ENCODE measurements at regions not wholly inside any gene's neighbourhood (a gene's known extent, or its start where the extent isn't known, plus 50 kb on each side); places are given as distances from the start of the nearest gene placed in this dataset.

DNA sequence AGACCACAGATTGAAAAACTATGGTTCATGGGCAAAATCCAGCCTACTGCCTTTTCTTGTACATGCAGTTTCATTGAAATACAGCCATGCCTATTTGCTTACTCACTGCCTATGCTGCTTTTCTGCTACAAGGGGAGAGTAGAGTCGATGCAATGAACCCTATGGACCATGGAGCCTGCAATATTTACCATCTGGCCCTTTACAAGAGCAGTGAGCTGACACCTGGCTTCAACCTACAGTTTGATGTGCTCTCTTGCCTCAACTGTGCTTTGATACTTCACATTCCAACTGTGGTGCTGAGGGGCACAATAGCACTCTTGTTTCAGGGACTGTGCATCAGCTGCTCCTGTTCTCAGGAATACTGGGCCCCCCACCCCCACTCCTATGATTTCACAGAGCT is 239.5 kb upstream of the SORL1-AS1 start:
- no peak overlapping the region for H3K27ac ChIP-seq (ENCODE audit: low read depth in 1 of 2, low read length in 2 of 2)
- Mint-ChIP-seq H3K27ac (no peak overlapping the region), H3K27me3 (peaks cover 30% of the 10 kb centered on the region), H3K9me3 (no peaks in the 10 kb centered on the region), H3K4me3 (no peak overlapping the region), H3K36me3 (ENCODE audit: low read depth) (no peaks in the 10 kb centered on the region), H3K4me1 (ENCODE audit: low read depth) (no peaks in the 10 kb centered on the region)
- ChIA-PET POLR2A (no interaction called here), CTCF (no interaction called here)
- H3K27me3 ChIP-seq (ENCODE audit: control insufficient read depth in 1 of 2, insufficient read depth in 2 of 2, low read length in 2 of 2): no peaks in the 10 kb centered on the region
- H3K36me3 ChIP-seq (ENCODE audit: insufficient read depth, low read length): no peaks in the 10 kb centered on the region
- intact Hi-C loops (cut with DNase I, micrococcal nuclease): no loop called here
- TF ChIP-seq, protein P1, sequence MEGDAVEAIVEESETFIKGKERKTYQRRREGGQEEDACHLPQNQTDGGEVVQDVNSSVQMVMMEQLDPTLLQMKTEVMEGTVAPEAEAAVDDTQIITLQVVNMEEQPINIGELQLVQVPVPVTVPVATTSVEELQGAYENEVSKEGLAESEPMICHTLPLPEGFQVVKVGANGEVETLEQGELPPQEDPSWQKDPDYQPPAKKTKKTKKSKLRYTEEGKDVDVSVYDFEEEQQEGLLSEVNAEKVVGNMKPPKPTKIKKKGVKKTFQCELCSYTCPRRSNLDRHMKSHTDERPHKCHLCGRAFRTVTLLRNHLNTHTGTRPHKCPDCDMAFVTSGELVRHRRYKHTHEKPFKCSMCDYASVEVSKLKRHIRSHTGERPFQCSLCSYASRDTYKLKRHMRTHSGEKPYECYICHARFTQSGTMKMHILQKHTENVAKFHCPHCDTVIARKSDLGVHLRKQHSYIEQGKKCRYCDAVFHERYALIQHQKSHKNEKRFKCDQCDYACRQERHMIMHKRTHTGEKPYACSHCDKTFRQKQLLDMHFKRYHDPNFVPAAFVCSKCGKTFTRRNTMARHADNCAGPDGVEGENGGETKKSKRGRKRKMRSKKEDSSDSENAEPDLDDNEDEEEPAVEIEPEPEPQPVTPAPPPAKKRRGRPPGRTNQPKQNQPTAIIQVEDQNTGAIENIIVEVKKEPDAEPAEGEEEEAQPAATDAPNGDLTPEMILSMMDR (IDR thresholded peaks at IDR 0.05): no peak
- DNase-seq: no peak
- ATAC-seq (ENCODE audit: poor library complexity): no peak
- H3K9me3 ChIP-seq (ENCODE audit: control insufficient read depth in 1 of 2, insufficient read depth in 1 of 2, low read length in 2 of 2): no peaks in the 10 kb centered on the region
- H3K4me3 ChIP-seq (ENCODE audit: low read length): no peak overlapping the region
- H3K4me1 ChIP-seq (ENCODE audit: insufficient read depth, low read length): no peaks in the 10 kb centered on the region

DNA sequence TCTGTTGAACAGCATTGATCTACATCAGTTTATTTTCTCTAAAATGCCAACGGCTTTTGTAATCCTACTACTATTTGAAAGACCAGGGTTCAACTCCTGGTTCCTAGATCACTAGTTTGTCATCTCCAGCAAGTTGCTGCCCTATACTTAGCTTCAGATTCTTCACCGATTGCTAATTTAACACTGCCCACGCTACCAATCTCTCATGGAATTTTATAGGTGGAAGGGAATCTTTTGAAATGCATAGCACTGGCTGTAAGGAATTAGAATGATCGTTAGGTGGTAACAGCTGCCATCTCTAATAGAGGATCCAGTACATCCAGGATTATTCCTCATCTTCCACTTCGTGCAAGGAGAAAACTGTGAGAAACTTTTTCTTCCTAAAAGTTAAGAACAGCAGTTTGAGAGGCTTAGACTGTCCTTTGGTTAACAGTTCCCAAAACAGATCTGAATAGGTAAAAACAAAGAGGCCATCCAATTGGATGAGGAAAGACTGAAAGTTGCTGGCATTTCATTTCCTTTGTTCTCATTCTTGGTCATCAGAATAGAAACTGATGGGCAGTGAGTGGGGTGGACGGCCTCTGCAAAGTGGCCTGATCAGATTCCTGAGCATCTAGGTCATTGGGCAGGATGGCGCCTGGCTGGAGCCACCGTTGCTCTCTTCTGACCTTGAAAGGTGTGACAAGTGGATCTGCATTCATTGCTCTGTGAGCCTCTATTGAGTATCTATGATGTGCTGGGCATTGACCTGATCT is 236.3 kb upstream of the SORL1-AS1 start:
- CTCF ChIA-PET: no interaction called here
- intact Hi-C loops (cut with DNase I, micrococcal nuclease): no loop called here
- H3K36me3 Mint-ChIP-seq (ENCODE audit: low read depth): no peaks in the 10 kb centered on the region

DNA sequence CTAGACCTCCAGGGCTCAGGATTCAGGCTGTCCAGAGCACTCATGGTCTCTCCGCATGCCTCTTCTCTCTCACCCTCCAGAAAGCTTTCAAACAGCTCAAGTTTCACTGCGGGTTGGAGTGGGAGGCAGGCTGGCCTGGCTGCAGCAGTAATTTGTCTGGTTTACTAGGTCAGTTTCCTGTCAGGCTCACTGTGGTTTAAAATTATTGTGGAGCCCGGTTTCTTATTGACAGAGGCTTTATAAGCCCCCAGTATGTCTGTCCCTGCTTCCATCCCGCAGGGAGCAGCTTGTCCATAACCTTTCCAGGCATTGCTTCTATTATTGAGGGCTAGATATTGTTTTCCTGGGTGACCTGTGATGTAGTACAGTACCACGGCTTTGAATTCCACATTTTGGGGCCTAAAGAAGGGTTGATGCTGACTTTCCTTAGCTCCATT is 235.3 kb upstream of the SORL1-AS1 start:
- no peaks in the 10 kb centered on the region for H3K36me3 ChIP-seq (ENCODE audit: insufficient read depth, low read length)
- H3K4me1 ChIP-seq (ENCODE audit: insufficient read depth, low read length): no peaks in the 10 kb centered on the region
- H3K27ac Mint-ChIP-seq: no peak overlapping the region
- intact Hi-C loops (cut with DNase I, micrococcal nuclease): no loop called here
- peaks cover 23% of the 10 kb centered on the region for H3K27me3 Mint-ChIP-seq
- no peaks in the 10 kb centered on the region for H3K9me3 ChIP-seq (ENCODE audit: control insufficient read depth in 1 of 2, insufficient read depth in 1 of 2, low read length in 2 of 2)
- H3K9me3 Mint-ChIP-seq: no peaks in the 10 kb centered on the region
- H3K4me3 ChIP-seq (ENCODE audit: low read length): no peak overlapping the region
- no peak overlapping the region for H3K27ac ChIP-seq (ENCODE audit: low read depth in 1 of 2, low read length in 2 of 2)
- no peaks in the 10 kb centered on the region for H3K36me3 Mint-ChIP-seq (ENCODE audit: low read depth)
- no peak overlapping the region for H3K4me3 Mint-ChIP-seq
- ChIA-PET POLR2A (no interaction called here), CTCF (no interaction called here)
- no peaks in the 10 kb centered on the region for H3K27me3 ChIP-seq (ENCODE audit: control insufficient read depth in 1 of 2, insufficient read depth in 2 of 2, low read length in 2 of 2)
- ATAC-seq (ENCODE audit: poor library complexity) (no peak), DNase-seq (no peak)
- H3K4me1 Mint-ChIP-seq (ENCODE audit: low read depth): no peaks in the 10 kb centered on the region
- TF ChIP-seq, protein P1 (IDR thresholded peaks at IDR 0.05): no peak

More for the DNA sequence above, 236.3 kb upstream of the SORL1-AS1 start:
- Mint-ChIP-seq H3K27me3 (peaks cover 26% of the 10 kb centered on the region), H3K27ac (no peak overlapping the region), H3K9me3 (no peaks in the 10 kb centered on the region), H3K4me3 (no peak overlapping the region), H3K4me1 (ENCODE audit: low read depth) (no peaks in the 10 kb centered on the region)
- Histone ChIP-seq H3K27me3 (ENCODE audit: control insufficient read depth in 1 of 2, insufficient read depth in 2 of 2, low read length in 2 of 2) (no peaks in the 10 kb centered on the region), H3K27ac (ENCODE audit: low read depth in 1 of 2, low read length in 2 of 2) (no peak overlapping the region), H3K36me3 (ENCODE audit: insufficient read depth, low read length) (no peaks in the 10 kb centered on the region), H3K9me3 (ENCODE audit: control insufficient read depth in 1 of 2, insufficient read depth in 1 of 2, low read length in 2 of 2) (no peaks in the 10 kb centered on the region), H3K4me1 (ENCODE audit: insufficient read depth, low read length) (no peaks in the 10 kb centered on the region), H3K4me3 (ENCODE audit: low read length) (no peak overlapping the region)
- no peak for ATAC-seq (ENCODE audit: poor library complexity)
- TF ChIP-seq, protein P1 (IDR thresholded peaks at IDR 0.05): no peak
- POLR2A ChIA-PET: no interaction called here
- no peak for DNase-seq
